ENCODE measurements at regions not wholly inside any gene's neighbourhood (a gene's known extent, or its start where the extent isn't known, plus 50 kb on each side); places are given as distances from the start of the nearest gene placed in this dataset.

GRCh38 chr4:163582703-163583102 lies 88.2 kb downstream of the TMA16 start:
- Histone ChIP-seq H3K4me3 (no peak overlapping the region), H3K36me3 (replicated peaks in 1 of 2; ENCODE audit: insufficient read depth in 1 of 2, low read depth in 2 of 2) (no peaks in the 10 kb centered on the region), H3K4me1 (no peaks in the 10 kb centered on the region), H3K9me3 (no peaks in the 10 kb centered on the region), H3K27me3 (no peaks in the 10 kb centered on the region), H3K27ac (no peak overlapping the region)
- ATAC-seq (no peak), DNase-seq (no peak)
- no peak for TF ChIP-seq POLR2A (IDR thresholded peaks at IDR 0.05)
- TF ChIP-seq, protein P1, sequence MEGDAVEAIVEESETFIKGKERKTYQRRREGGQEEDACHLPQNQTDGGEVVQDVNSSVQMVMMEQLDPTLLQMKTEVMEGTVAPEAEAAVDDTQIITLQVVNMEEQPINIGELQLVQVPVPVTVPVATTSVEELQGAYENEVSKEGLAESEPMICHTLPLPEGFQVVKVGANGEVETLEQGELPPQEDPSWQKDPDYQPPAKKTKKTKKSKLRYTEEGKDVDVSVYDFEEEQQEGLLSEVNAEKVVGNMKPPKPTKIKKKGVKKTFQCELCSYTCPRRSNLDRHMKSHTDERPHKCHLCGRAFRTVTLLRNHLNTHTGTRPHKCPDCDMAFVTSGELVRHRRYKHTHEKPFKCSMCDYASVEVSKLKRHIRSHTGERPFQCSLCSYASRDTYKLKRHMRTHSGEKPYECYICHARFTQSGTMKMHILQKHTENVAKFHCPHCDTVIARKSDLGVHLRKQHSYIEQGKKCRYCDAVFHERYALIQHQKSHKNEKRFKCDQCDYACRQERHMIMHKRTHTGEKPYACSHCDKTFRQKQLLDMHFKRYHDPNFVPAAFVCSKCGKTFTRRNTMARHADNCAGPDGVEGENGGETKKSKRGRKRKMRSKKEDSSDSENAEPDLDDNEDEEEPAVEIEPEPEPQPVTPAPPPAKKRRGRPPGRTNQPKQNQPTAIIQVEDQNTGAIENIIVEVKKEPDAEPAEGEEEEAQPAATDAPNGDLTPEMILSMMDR (IDR thresholded peaks at IDR 0.05) = no peak
- intact Hi-C loops (cut with DNase I) = no loop called here
- 39 to 43% methylated on average over 2 of the region's 2 CpGs for WGBS, 2 donors

DNA sequence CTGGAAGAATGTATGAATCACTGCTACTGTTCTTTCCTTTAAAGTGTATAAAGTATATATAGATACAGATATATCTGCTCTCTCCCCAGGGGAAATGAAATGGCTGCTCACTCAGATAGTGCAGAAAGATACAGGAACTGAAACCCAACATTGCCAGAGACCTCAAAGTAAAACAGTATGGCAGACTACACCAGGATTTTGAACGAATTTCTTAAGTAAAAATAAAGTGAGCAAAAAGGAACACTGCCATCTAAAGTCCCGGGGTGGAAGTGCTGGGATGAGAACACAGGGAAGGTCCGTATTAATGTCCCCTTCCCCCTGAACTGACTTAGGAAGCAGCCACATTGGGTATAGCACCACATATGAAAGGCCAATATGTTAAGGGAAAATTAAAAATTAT lies 93.4 kb downstream of the TMA16 start:
- DNase-seq (no peak), ATAC-seq (no peak)
- TF ChIP-seq, protein P1 (IDR thresholded peaks at IDR 0.05) = no peak
- no peak for TF ChIP-seq POLR2A (IDR thresholded peaks at IDR 0.05)
- Histone ChIP-seq H3K27ac (no peak overlapping the region), H3K4me1 (no peaks in the 10 kb centered on the region), H3K9me3 (no peaks in the 10 kb centered on the region), H3K27me3 (no peaks in the 10 kb centered on the region), H3K4me3 (no peak overlapping the region), H3K36me3 (replicated peaks in 1 of 2; ENCODE audit: insufficient read depth in 1 of 2, low read depth in 2 of 2) (no peaks in the 10 kb centered on the region)
- intact Hi-C loops (cut with DNase I) = no loop called here
- 56 to 80% methylated on average over 3 of the region's 3 CpGs for WGBS, 2 donors

GRCh38 chr4:163588532-163588931 lies 94.0 kb downstream of the TMA16 start:
- H3K4me3 ChIP-seq = no peak overlapping the region
- DNase-seq = no peak
- WGBS, 2 donors = 13 to 17% methylated on average over 2 of the region's 2 CpGs
- no peak for ATAC-seq
- intact Hi-C loops (cut with DNase I) = no loop called here
- no peak for TF ChIP-seq POLR2A (IDR thresholded peaks at IDR 0.05)
- TF ChIP-seq, protein P1 (IDR thresholded peaks at IDR 0.05) = no peak
- no peaks in the 10 kb centered on the region for H3K36me3 ChIP-seq (replicated peaks in 1 of 2; ENCODE audit: insufficient read depth in 1 of 2, low read depth in 2 of 2)
- H3K4me1 ChIP-seq = no peaks in the 10 kb centered on the region
- H3K27me3 ChIP-seq = no peaks in the 10 kb centered on the region
- no peak overlapping the region for H3K27ac ChIP-seq
- no peaks in the 10 kb centered on the region for H3K9me3 ChIP-seq

DNA sequence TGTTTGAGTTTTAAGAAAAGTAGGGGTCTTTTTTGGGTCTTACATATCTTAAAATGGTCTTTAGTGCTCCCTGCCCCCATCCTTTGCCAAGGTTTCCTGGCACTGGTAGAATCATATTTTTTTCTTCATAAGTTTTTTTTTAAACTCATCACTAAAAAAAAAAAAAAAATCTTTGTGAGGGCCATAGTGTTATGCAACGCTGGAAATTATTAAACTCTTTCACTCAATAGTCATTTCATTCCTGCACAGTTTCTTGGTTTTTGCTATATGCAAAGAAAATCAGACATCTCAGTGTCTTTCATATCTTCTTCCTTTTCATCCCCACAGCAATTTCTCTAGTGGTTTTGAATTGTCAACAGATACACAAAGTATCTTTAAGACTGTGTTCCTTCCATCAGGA lies 95.6 kb downstream of the TMA16 start:
- no peak for TF ChIP-seq POLR2A (IDR thresholded peaks at IDR 0.05)
- TF ChIP-seq, protein P1 (IDR thresholded peaks at IDR 0.05) = no peak
- H3K27me3 ChIP-seq = no peaks in the 10 kb centered on the region
- no peaks in the 10 kb centered on the region for H3K4me1 ChIP-seq
- intact Hi-C loops (cut with DNase I) = no loop called here
- no peaks in the 10 kb centered on the region for H3K9me3 ChIP-seq
- no peak for ATAC-seq
- no peak overlapping the region for H3K27ac ChIP-seq
- DNase-seq = no peak
- no peaks in the 10 kb centered on the region for H3K36me3 ChIP-seq (replicated peaks in 1 of 2; ENCODE audit: insufficient read depth in 1 of 2, low read depth in 2 of 2)
- no peak overlapping the region for H3K4me3 ChIP-seq
- WGBS, 2 donors = 24 to 28% methylated on average over 1 of the region's 1 CpG

DNA sequence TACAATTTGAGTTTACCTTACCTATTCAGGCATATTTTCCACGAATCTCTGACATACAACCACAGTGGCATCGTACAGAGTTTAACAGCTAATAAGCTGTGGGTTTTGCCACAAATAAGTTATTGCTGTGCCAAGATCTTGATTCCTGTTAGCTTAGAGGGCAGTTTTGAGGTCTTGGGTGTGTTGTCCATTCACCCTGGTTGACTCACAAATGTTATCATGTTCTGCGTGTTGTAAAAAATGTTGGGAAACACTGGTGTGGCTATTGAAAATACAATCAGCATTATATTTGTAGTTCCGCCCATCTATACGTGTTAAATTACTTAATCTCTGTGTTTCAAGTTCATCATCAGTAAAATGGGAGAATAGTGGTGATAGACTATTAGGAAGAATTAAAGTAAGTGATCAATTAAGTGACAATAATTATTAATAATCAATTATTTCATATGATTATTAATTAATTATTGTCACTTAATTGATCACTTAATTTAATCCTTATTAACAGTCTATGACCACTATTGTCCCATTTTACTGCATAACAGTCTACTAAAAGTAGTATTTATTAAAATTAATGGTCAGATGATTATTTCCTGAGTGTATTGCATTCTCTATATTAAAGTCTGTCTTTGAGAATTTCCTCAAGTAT lies 96.3 kb downstream of the TMA16 start:
- intact Hi-C loops (cut with DNase I) = no loop called here
- TF ChIP-seq, protein P1 (IDR thresholded peaks at IDR 0.05) = no peak
- no peak for TF ChIP-seq POLR2A (IDR thresholded peaks at IDR 0.05)
- no peak for ATAC-seq
- Histone ChIP-seq H3K36me3 (replicated peaks in 1 of 2; ENCODE audit: insufficient read depth in 1 of 2, low read depth in 2 of 2) (no peaks in the 10 kb centered on the region), H3K27ac (no peak overlapping the region), H3K4me1 (no peaks in the 10 kb centered on the region), H3K27me3 (no peaks in the 10 kb centered on the region), H3K9me3 (no peaks in the 10 kb centered on the region), H3K4me3 (no peak overlapping the region)
- DNase-seq = no peak
- 39 to 54% methylated on average over 5 of the region's 5 CpGs for WGBS, 2 donors

Data from body of pancreas (tissue), 4 donors.